ENCODE measurements at regions not wholly inside any gene's neighbourhood (a gene's known extent, or its start where the extent isn't known, plus 50 kb on each side); places are given as distances from the start of the nearest gene placed in this dataset.
"Not testable (repeated sequence)": the region's sequence is repeated elsewhere in the genome, so short reads cannot be mapped to it uniquely, and the experiment has no call there.

- H3K4me1 ChIP-seq, result no peaks in the 10 kb centered on the region
- 92% methylated on average over 14 of the region's 14 CpGs for WGBS
- DNase-seq (ENCODE audit: extremely low spot score), result no peak
- H3K27me3 ChIP-seq, result peaks cover 0 to 8% (median 0%) of the 10 kb centered on the region in 4 donors
- no peaks in the 10 kb centered on the region for H3K36me3 ChIP-seq
- H3K9me3 ChIP-seq, result no peaks in the 10 kb centered on the region
- H3K27ac ChIP-seq (replicated peaks in 1 of 4), result no peak overlapping the region
- H3K4me3 ChIP-seq, result no peak overlapping the region
- intact Hi-C loops (cut with DNase I), result no loop called here
- TF ChIP-seq CTCF (IDR thresholded peaks at IDR 0.05) (no peak), POLR2A (IDR thresholded peaks at IDR 0.05; ENCODE audit: low read depth) (no peak), POLR2AphosphoS5 (IDR thresholded peaks at IDR 0.05) (no peak), EP300 (IDR thresholded peaks at IDR 0.05) (no peak)
These were observed 266.8 kb downstream of the TEX29 start for GRCh38 chr13:111587249-111587648.

DNA sequence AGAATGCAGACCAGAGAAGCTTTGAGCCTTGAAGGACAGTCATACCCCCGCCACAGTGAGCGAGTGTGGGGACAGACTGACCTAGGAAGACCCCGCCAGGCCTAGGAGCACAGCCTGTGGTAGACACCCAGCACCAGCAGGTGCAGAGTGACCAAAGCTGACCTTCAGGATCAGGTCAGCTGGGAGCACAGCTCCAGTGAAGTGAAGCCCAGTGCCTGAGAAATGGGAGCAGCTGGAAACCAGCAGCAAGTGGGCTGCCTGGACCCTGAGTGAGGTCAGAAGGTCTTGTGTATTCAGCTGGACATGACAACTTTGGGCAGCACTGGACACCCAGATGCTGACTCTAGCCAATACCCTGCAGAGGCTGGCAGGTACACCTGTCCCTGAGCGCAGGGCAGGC, 268.9 kb downstream of the TEX29 start:
- Histone ChIP-seq H3K36me3 (no peaks in the 10 kb centered on the region), H3K4me3 (no peak overlapping the region), H3K4me1 (no peaks in the 10 kb centered on the region), H3K9me3 (no peaks in the 10 kb centered on the region), H3K27ac (replicated peaks in 1 of 4) (no peak overlapping the region), H3K27me3 (no peaks in the 10 kb centered on the region)
- intact Hi-C loops (cut with DNase I), result no loop called here
- no peak for DNase-seq (ENCODE audit: extremely low spot score)
- WGBS, result 67% methylated on average over 2 of the region's 4 CpGs
- TF ChIP-seq POLR2A (IDR thresholded peaks at IDR 0.05; ENCODE audit: low read depth) (no peak), CTCF (IDR thresholded peaks at IDR 0.05) (no peak), POLR2AphosphoS5 (IDR thresholded peaks at IDR 0.05) (no peak), EP300 (IDR thresholded peaks at IDR 0.05) (no peak)

DNA sequence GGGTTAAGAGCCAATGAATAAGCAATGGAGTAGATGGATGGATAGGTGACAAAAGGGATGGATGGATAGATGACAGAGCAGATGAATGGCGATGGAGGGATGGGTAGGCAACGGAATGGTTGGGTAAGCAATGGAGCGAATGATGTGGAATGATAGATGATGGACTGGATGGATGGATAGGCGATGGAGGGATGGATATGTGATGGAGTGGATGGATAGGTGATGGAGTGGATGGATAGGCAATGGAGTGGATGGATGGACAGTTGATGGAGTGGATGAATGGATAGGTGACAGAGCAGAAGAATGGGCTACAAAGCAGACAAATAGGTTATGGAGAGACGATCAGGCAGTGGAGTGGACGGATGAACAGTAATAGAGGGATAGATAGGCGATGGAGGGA, 269.6 kb downstream of the TEX29 start:
- TF ChIP-seq CTCF (IDR thresholded peaks at IDR 0.05) (no peak), EP300 (IDR thresholded peaks at IDR 0.05) (no peak), POLR2AphosphoS5 (IDR thresholded peaks at IDR 0.05) (no peak), POLR2A (IDR thresholded peaks at IDR 0.05; ENCODE audit: low read depth) (no peak)
- intact Hi-C loops (cut with DNase I), result no loop called here
- DNase-seq (ENCODE audit: extremely low spot score), result no peak
- Histone ChIP-seq H3K27me3 (no peaks in the 10 kb centered on the region), H3K9me3 (no peaks in the 10 kb centered on the region), H3K4me3 (no peak overlapping the region), H3K27ac (replicated peaks in 1 of 4) (no peak overlapping the region), H3K36me3 (no peaks in the 10 kb centered on the region), H3K4me1 (no peaks in the 10 kb centered on the region)
- WGBS, result 91% methylated on average over 7 of the region's 7 CpGs

- DNase-seq (ENCODE audit: extremely low spot score), result no peak
- Histone ChIP-seq H3K27me3 (no peaks in the 10 kb centered on the region), H3K4me1 (no peaks in the 10 kb centered on the region), H3K27ac (replicated peaks in 1 of 4) (no peak overlapping the region), H3K4me3 (no peak overlapping the region), H3K9me3 (no peaks in the 10 kb centered on the region), H3K36me3 (no peaks in the 10 kb centered on the region)
- intact Hi-C loops (cut with DNase I), result no loop called here
- 84% methylated on average over 14 of the region's 14 CpGs for WGBS
- TF ChIP-seq POLR2A (IDR thresholded peaks at IDR 0.05; ENCODE audit: low read depth), result no peak
- TF ChIP-seq POLR2AphosphoS5 (IDR thresholded peaks at IDR 0.05), result no peak
- TF ChIP-seq EP300 (IDR thresholded peaks at IDR 0.05), result no peak
- TF ChIP-seq CTCF (IDR thresholded peaks at IDR 0.05), result no peak
These were observed 270.4 kb downstream of the TEX29 start for GRCh38 chr13:111590796-111591195.

- H3K36me3 ChIP-seq; H3K4me3 ChIP-seq; intact Hi-C loops (cut with DNase I); H3K9me3 ChIP-seq; H3K27ac ChIP-seq (replicated peaks in 1 of 4); H3K4me1 ChIP-seq; H3K27me3 ChIP-seq; DNase-seq (ENCODE audit: extremely low spot score): not testable (repeated sequence)
- 84% methylated on average over 4 of the region's 4 CpGs for WGBS
These were observed 273.0 kb downstream of the TEX29 start for GRCh38 chr13:111593490-111593889.

All from esophagus muscularis mucosa (tissue), 4 donors.